HL-60 (cell line): ENCODE measurements at regions not wholly inside any gene's neighbourhood (a gene's known extent, or its start where the extent isn't known, plus 50 kb on each side); places are given as distances from the start of the nearest gene placed in this dataset.

Experiments used
- DNase-seq, 2 experiments: peaks; one replicate each; pipeline ENCODE4 v3.0.0-alpha.2; 2010 to 2020; ENCODE audit warnings: low read depth in 1 of 2, low spot score in 1 of 2
- H3K27ac ChIP-seq: fragments of 250-450 bp; sonication (Bioruptor Pico); replicated peaks from 2 replicates; pipeline ENCODE4 v1.5.1; 2020; ENCODE audit warnings: mild to moderate bottlenecking, moderate library complexity
- H3K27me3 ChIP-seq: fragments of 250-450 bp; sonication (Bioruptor Pico); 2 replicates; pipeline ENCODE4 v1.5.1; 2021; ENCODE audit warnings: mild to moderate bottlenecking, moderate library complexity; ENCODE audit not compliant: insufficient read depth, poor library complexity, severe bottlenecking
- H3K4me3 ChIP-seq: replicated peaks from 2 replicates; pipeline ENCODE4 v1.5.1; 2011; ENCODE audit warnings: mild to moderate bottlenecking, control low read depth, low read length; ENCODE audit not compliant: insufficient read depth
- GABPA ChIP-seq: IDR thresholded peaks from 2 replicates; pipeline ENCODE4 v1.6.1; 2012; ENCODE audit warnings: low read depth
- POLR2AphosphoS5 ChIP-seq: IDR thresholded peaks from 2 replicates; pipeline ENCODE4 v1.6.1; 2012; ENCODE audit warnings: low read depth
- REST ChIP-seq: IDR thresholded peaks from 2 replicates; pipeline ENCODE4 v1.6.1; 2012; ENCODE audit warnings: low read depth; ENCODE audit not compliant: insufficient replicate concordance
- SPI1 ChIP-seq: IDR thresholded peaks from 2 replicates; pipeline ENCODE4 v1.6.1; 2012; ENCODE audit warnings: low read depth, mild to moderate bottlenecking, borderline replicate concordance
- TF ChIP-seq, protein P1 (sequence below): IDR thresholded peaks from one replicate; pipeline ENCODE4 v1.5.1; 2011; ENCODE audit warnings: low read length, control low read depth, inconsistent platforms; ENCODE audit not compliant: insufficient read depth

DNA sequence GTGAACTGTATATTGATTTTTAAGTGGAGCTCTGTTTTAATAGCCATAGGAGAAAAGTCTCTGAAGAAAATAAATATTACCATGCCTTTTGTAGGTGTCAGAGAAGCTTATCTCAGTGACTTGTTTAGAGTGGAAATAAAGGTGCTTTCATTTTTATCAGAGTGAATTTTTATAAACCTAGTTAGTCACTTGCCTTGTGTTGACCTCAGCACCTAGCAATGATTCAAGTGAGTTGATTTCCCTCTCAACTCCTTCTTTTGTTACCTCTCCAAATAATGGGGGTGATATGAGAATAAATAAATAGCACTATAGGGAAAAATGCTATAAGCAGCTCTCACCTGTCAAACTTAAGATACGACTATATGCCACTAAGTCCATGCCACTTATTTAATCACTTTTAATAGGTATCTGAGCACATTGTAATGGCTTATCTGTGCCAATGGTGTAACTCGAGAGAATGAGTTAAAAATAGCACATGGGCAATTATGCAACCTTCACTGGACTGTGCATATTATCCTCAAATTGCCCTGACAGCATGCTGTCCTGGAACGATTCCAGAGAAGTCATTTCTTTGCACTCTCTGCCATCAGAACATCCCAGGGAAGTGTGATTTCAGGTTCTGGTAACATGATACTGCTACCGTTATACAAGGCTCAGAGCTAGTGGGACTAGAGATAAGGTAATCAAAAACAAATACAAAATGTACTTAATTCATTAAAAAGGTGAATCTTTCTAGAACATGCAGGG lies 290.8 kb downstream of the CCDC85A start:
- no peaks in the 10 kb centered on the region for H3K27me3 ChIP-seq
- DNase-seq: no peak
- H3K4me3 ChIP-seq: no peak overlapping the region
- no peak overlapping the region for H3K27ac ChIP-seq
- no peak for TF ChIP-seq SPI1
- TF ChIP-seq, protein P1, sequence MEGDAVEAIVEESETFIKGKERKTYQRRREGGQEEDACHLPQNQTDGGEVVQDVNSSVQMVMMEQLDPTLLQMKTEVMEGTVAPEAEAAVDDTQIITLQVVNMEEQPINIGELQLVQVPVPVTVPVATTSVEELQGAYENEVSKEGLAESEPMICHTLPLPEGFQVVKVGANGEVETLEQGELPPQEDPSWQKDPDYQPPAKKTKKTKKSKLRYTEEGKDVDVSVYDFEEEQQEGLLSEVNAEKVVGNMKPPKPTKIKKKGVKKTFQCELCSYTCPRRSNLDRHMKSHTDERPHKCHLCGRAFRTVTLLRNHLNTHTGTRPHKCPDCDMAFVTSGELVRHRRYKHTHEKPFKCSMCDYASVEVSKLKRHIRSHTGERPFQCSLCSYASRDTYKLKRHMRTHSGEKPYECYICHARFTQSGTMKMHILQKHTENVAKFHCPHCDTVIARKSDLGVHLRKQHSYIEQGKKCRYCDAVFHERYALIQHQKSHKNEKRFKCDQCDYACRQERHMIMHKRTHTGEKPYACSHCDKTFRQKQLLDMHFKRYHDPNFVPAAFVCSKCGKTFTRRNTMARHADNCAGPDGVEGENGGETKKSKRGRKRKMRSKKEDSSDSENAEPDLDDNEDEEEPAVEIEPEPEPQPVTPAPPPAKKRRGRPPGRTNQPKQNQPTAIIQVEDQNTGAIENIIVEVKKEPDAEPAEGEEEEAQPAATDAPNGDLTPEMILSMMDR: no peak
- TF ChIP-seq REST: no peak
- no peak for TF ChIP-seq GABPA
- TF ChIP-seq POLR2AphosphoS5: no peak

DNA sequence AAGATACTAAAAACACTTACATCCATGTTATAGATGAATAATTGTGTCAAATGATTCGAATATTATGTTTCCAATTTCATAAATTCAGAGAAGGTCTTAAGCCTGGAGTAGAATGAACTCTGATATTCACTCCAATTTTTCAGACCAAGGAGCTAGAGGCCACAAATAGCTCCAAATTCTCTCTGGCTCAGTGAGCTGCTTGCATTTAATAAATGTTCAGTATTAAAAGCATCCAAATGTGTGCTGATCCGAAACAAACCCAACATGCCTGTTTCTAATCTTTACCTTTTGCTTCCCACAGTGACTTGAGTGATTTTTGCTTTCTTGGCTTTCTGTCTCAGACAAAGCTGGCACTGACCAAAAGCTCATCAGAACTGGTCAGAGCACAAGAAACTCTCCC lies 291.4 kb downstream of the CCDC85A start:
- Histone ChIP-seq H3K27ac (no peak overlapping the region), H3K27me3 (no peaks in the 10 kb centered on the region), H3K4me3 (no peak overlapping the region)
- TF ChIP-seq GABPA (no peak), SPI1 (no peak), POLR2AphosphoS5 (no peak), REST (no peak)
- TF ChIP-seq, protein P1: no peak
- no peak for DNase-seq

DNA sequence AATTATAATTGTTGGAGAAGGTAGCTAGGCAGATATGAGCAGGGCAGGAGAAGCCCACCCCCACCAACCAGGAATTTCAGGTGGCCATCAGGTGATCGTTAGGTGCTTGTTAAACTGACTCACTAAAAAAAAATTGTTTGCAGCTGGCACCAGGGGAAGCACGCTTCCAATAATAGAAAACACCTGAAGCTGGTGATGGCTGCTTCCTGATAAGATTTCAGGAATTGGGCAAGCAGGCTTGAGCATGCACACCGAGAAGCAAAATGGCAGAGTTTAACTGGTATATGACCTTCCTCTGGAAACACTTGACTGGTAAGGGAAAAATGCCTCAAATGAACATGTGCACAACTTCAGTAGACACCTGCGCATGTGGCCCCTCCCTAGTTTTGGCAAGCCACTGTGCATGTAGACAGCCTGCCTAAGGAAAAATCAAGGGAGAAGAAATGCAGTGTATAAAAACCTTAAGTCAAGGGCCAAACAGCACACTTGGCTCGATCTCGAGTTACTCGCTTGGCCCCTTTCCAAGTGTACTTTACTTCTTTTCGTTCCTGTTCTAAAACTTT lies 292.8 kb downstream of the CCDC85A start:
- H3K27me3 ChIP-seq: no peaks in the 10 kb centered on the region
- no peak for DNase-seq
- TF ChIP-seq POLR2AphosphoS5 (no peak), REST (no peak), SPI1 (no peak), GABPA (no peak)
- TF ChIP-seq, protein P1: no peak
- no peak overlapping the region for H3K4me3 ChIP-seq
- no peak overlapping the region for H3K27ac ChIP-seq
